Kidney (tissue), 13 donors: ENCODE measurements at regions not wholly inside any gene's neighbourhood (a gene's known extent, or its start where the extent isn't known, plus 50 kb on each side); places are given as distances from the start of the nearest gene placed in this dataset.

Experiments
- DNase-seq, 5 donors: peaks; one replicate each; pipeline ENCODE4 v3.0.0-alpha.2; 2013 to 2020
- FAIRE-seq: peaks from 2 replicates; lab custom pipeline; 2012; peaks lifted over from hg19 to GRCh38; lab: Jason Lieb, UNC
- H3K27ac ChIP-seq, 2 donors: one replicate each; pipeline ENCODE4 v1.7.0; 2013; ENCODE audit warnings: low read depth in 2 of 2, low read length in 2 of 2, inconsistent platforms in 1 of 2
- H3K27me3 ChIP-seq: one replicate; pipeline ENCODE4 v1.7.1; 2013; ENCODE audit warnings: low read length, inconsistent platforms; ENCODE audit not compliant: control insufficient read depth, insufficient read depth
- H3K36me3 ChIP-seq, 3 donors: one replicate each; pipeline versions ENCODE4 v1.7.0 to v1.7.1; 2013; ENCODE audit warnings: low read length in 3 of 3, control low read depth in 1 of 3, inconsistent platforms in 1 of 3; ENCODE audit not compliant: insufficient read depth in 3 of 3, control insufficient read depth in 2 of 3
- H3K4me1 ChIP-seq, 3 donors: one replicate each; pipeline versions ENCODE4 v1.7.0 to v1.7.1; 2013; ENCODE audit warnings: low read length in 3 of 3, inconsistent platforms in 1 of 3, low read depth in 1 of 3; ENCODE audit not compliant: control insufficient read depth in 2 of 3, insufficient read depth in 2 of 3
- H3K4me3 ChIP-seq, 3 donors: one replicate each; pipeline versions ENCODE4 v1.7.0 to v1.8.1; 2013; ENCODE audit warnings: low read length in 3 of 3, control low read depth in 1 of 3, inconsistent platforms in 1 of 3
- H3K9ac ChIP-seq, 3 donors: one replicate each; pipeline versions ENCODE4 v1.7.0 to v1.7.1; 2013; ENCODE audit warnings: low read length in 3 of 3, control low read depth in 1 of 3, inconsistent platforms in 1 of 3
- H3K9me3 ChIP-seq, 3 donors: one replicate each; pipeline versions ENCODE4 v1.7.0 to v1.7.1; 2013; ENCODE audit warnings: low read length in 3 of 3, control low read depth in 1 of 3, inconsistent platforms in 1 of 3; ENCODE audit not compliant: control insufficient read depth in 2 of 3, insufficient read depth in 1 of 3
- CTCF ChIP-seq: IDR thresholded peaks from 3 replicates; pipeline ENCODE4 v1.5.1; 2012; ENCODE audit warnings: mild to moderate bottlenecking, moderate library complexity, borderline replicate concordance; ENCODE audit not compliant: insufficient read depth; ENCODE audit errors: extremely low read depth
- intact Hi-C: fragments of 100-400 bp; cut with DNase I; formaldehyde crosslinking; loops from one replicate; pipeline ENCODE4 v1.11.1; 2022
- donor health status: control.
- donor health status: control.
- donor health status: control.
- donor health status: control.
- donor health status: control.
- donor health status: DM: yes; HTN: yes; CAD: no.
- donor health status: Normal renal cell carcinoma (clear cell type).

DNA sequence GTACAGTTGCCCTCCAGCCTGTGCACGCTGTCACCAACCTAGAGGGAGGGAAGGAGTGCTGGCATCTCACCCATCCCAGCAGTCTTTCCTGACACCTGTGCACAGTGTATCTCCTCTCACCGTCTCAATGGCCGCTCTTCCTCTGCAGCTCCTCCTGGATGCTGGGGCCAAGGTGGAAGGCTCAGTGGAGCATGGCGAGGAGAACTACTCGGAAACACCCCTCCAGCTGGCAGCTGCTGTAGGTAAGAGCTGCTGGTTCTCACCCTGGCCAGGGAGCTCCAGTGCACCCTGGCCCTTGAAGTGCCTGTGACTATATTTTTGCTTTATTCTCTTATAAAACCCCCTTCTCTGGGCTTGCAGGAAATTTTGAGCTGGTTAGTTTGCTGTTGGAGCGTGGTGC is 68.7 kb upstream of the PWP1 start:
- Histone ChIP-seq H3K36me3 (no peaks in the 10 kb centered on the region), H3K27me3 (no peaks in the 10 kb centered on the region), H3K9me3 (no peaks in the 10 kb centered on the region), H3K27ac (no peak overlapping the region), H3K4me3 (no peak overlapping the region), H3K9ac (no peak overlapping the region), H3K4me1 (no peaks in the 10 kb centered on the region)
- DNase-seq (no peak), FAIRE-seq (no peak)
- intact Hi-C loops: no loop called here
- no peak for TF ChIP-seq CTCF

GRCh38 chr12:107618106-107618505 is 67.5 kb upstream of the PWP1 start:
- Histone ChIP-seq H3K9me3 (no peaks in the 10 kb centered on the region), H3K36me3 (no peaks in the 10 kb centered on the region), H3K27ac (no peak overlapping the region), H3K9ac (no peak overlapping the region), H3K27me3 (no peaks in the 10 kb centered on the region), H3K4me1 (no peaks in the 10 kb centered on the region), H3K4me3 (no peak overlapping the region)
- intact Hi-C loops: no loop called here
- no peak for TF ChIP-seq CTCF
- no peak for DNase-seq
- no peak for FAIRE-seq

GRCh38 chr12:107619831-107620230 is 65.8 kb upstream of the PWP1 start:
- no peak for FAIRE-seq

More at GRCh38 chr12:107619831-107620230, 65.8 kb upstream of the PWP1 start:
- Histone ChIP-seq H3K27ac (no peak overlapping the region), H3K4me1 (no peaks in the 10 kb centered on the region), H3K27me3 (no peaks in the 10 kb centered on the region), H3K9me3 (peaks cover 0 to 7% (median 6%) of the 10 kb centered on the region in 3 donors), H3K9ac (no peak overlapping the region), H3K4me3 (no peak overlapping the region), H3K36me3 (no peaks in the 10 kb centered on the region)
- intact Hi-C loops: no loop called here
- no peak for TF ChIP-seq CTCF
- DNase-seq: no peak
